OCI-LY7 (cell line): ENCODE measurements at regions not wholly inside any gene's neighbourhood (a gene's known extent, or its start where the extent isn't known, plus 50 kb on each side); places are given as distances from the start of the nearest gene placed in this dataset.
"Not testable (repeated sequence)": the region's sequence is repeated elsewhere in the genome, so short reads cannot be mapped to it uniquely, and the experiment has no call there.

Experiments used
- BruUV-seq: library from RNA; stranded (reverse); fragments of 400-500 nt; replicated peaks from 2 replicates; lab custom pipeline; 2021; lab: Mats Ljungman, UMichigan
- CTCF ChIA-PET: fragments of 300-600 bp; sonication (Branson Sonifier 250); formaldehyde crosslinking; loops from one replicate; lab custom pipeline; 2022; ENCODE audit warnings: antibody characterized with exemption; ENCODE audit not compliant: unreplicated experiment; lab: Charles Lee
- POLR2A ChIA-PET: fragments of 300-600 bp; sonication (Branson Sonifier 250); formaldehyde crosslinking; loops from one replicate; lab custom pipeline; 2022; ENCODE audit warnings: antibody characterized with exemption; lab: Charles Lee
- DNase-seq: peaks from one replicate; pipeline ENCODE4 v3.0.0-alpha.2; 2015; ENCODE audit warnings: low spot score
- H2AFZ ChIP-seq: fragments of 200-600 bp; sonication (generic), shearing (Covaris generic); 2 replicates; pipeline ENCODE4 v1.6.1; 2014; ENCODE audit warnings: mild to moderate bottlenecking, antibody characterized with exemption, low read length, moderate library complexity
- H3K27ac ChIP-seq: fragments of 200-600 bp; sonication (generic); 2 replicates; pipeline ENCODE4 v1.5.1; 2014; ENCODE audit warnings: mixed run types, low read depth, mild to moderate bottlenecking, moderate library complexity, low read length, inconsistent platforms; ENCODE audit not compliant: poor library complexity, severe bottlenecking
- H3K36me3 ChIP-seq: fragments of 200-600 bp; sonication (generic); 2 replicates; pipeline ENCODE4 v1.6.1; 2014; ENCODE audit warnings: mild to moderate bottlenecking, antibody characterized with exemption, low read length, moderate library complexity, mixed read lengths; ENCODE audit not compliant: insufficient read depth
- H3K4me1 ChIP-seq: fragments of 200-600 bp; sonication (generic); 2 replicates; pipeline ENCODE4 v1.5.1; 2014; ENCODE audit warnings: mild to moderate bottlenecking, low read length; ENCODE audit not compliant: insufficient read depth, poor library complexity, severe bottlenecking
- H3K4me2 ChIP-seq: fragments of 200-600 bp; sonication (generic); 2 replicates; pipeline ENCODE4 v1.6.1; 2014; ENCODE audit warnings: mild to moderate bottlenecking, low read length
- H3K4me3 ChIP-seq: fragments of 200-600 bp; sonication (generic); 2 replicates; pipeline ENCODE4 v1.5.1; 2014; ENCODE audit warnings: mild to moderate bottlenecking, low read depth, low read length; ENCODE audit not compliant: poor library complexity, severe bottlenecking
- H3K79me2 ChIP-seq: fragments of 200-600 bp; sonication (generic); 2 replicates; pipeline ENCODE4 v1.6.1; 2016; ENCODE audit warnings: low read depth, mild to moderate bottlenecking, low read length, moderate library complexity, mixed read lengths; ENCODE audit not compliant: insufficient read depth
- H3K9me2 ChIP-seq: fragments of 200-600 bp; sonication (generic); 2 replicates; pipeline ENCODE4 v1.6.1; 2016; ENCODE audit warnings: mild to moderate bottlenecking, low read length, mixed read lengths; ENCODE audit not compliant: insufficient read depth
- H3K9me3 ChIP-seq: fragments of 200-600 bp; sonication (generic); 2 replicates; pipeline ENCODE4 v1.6.1; 2014; ENCODE audit warnings: mild to moderate bottlenecking, mixed run types, low read length, mixed read lengths
- H4K20me1 ChIP-seq: fragments of 200-600 bp; sonication (generic); 2 replicates; pipeline ENCODE4 v1.6.1; 2014; ENCODE audit warnings: mild to moderate bottlenecking, antibody characterized with exemption, low read length, moderate library complexity, mixed read lengths; ENCODE audit not compliant: insufficient read depth
- CTCF ChIP-seq: fragments of 200-600 bp; sonication (generic); conservative IDR thresholded peaks from 2 replicates; pipeline ENCODE4 v1.5.1; 2014; ENCODE audit warnings: mild to moderate bottlenecking, antibody characterized with exemption, low read length, moderate library complexity, mixed read lengths
- EZH2phosphoT487 ChIP-seq: fragments of 200-600 bp; sonication (generic); IDR thresholded peaks from 2 replicates; pipeline ENCODE4 v1.6.1; 2018; ENCODE audit warnings: low read depth, borderline replicate concordance, mild to moderate bottlenecking, mixed run types, antibody characterized with exemption, low read length, moderate library complexity, mixed read lengths
- intact Hi-C: fragments of 100-400 bp; cut with micrococcal nuclease; formaldehyde crosslinking; loops from one replicate; pipeline ENCODE4 v1.10.0; 2022; ENCODE audit not compliant: unreplicated experiment

DNA sequence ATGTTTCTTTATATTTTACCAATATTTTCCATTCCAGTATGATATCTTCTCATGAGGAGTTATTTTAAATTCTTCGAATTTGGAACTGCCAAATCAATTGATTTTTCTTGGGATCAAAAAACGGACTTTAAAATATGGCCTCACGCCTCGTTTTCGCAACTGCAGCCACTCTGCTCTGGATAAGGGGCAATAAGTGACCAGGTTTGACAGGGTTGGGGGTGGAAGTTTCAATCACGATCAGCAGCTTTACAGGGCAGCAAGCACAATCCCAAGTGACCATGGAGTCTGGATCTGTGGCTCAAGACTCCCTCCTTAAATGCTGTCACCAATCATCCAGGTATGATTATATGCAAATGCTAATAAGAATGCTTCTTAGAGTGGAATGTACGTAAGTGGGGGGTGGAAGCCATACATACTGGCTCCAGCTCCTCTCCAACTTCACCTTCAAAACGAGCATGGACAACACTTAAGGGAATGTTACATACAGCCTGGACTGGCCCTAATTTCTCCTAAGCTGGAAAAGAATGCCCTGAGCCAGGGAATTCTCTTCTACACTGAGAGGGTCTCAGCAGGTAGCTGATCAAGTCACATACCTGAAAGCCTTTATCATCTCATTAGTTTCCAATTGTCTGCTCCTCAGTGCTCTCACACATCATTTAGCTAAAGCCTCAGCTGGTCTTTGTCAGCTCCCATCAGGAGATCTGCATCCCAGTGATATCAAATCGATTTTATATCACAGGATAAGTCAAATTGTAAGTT lies 176.9 kb upstream of the DCAF8L1 start:
- Histone ChIP-seq H3K36me3 (no peaks in the 10 kb centered on the region), H4K20me1 (no peaks in the 10 kb centered on the region), H3K4me2 (no peak overlapping the region), H2AFZ (no peak overlapping the region), H3K9me2 (no peaks in the 10 kb centered on the region), H3K27ac (no peak overlapping the region), H3K4me1 (no peaks in the 10 kb centered on the region), H3K79me2 (no peaks in the 10 kb centered on the region), H3K9me3 (no peaks in the 10 kb centered on the region), H3K4me3 (no peak overlapping the region)
- BruUV-seq: no TSS peak
- POLR2A ChIA-PET: no interaction called here
- CTCF ChIA-PET: no interaction called here
- intact Hi-C loops: no loop called here
- no peak for DNase-seq
- TF ChIP-seq EZH2phosphoT487 (no peak), CTCF (no peak)

GRCh38 chrX:28152263-28152662 lies 171.0 kb upstream of the DCAF8L1 start:
- H3K79me2 ChIP-seq, H3K9me3 ChIP-seq, H3K9me2 ChIP-seq, H3K4me3 ChIP-seq, CTCF ChIA-PET, H2AFZ ChIP-seq, H3K4me2 ChIP-seq, BruUV-seq, POLR2A ChIA-PET, DNase-seq, H3K27ac ChIP-seq, H3K36me3 ChIP-seq, H3K4me1 ChIP-seq, intact Hi-C loops, H4K20me1 ChIP-seq: not testable (repeated sequence)

- ChIA-PET POLR2A (no interaction called here), CTCF (no interaction called here)
- Histone ChIP-seq H3K4me2 (no peak overlapping the region), H3K9me3 (no peaks in the 10 kb centered on the region), H2AFZ (no peak overlapping the region), H3K27ac (no peak overlapping the region), H4K20me1 (no peaks in the 10 kb centered on the region), H3K79me2 (no peaks in the 10 kb centered on the region), H3K4me1 (no peaks in the 10 kb centered on the region), H3K36me3 (no peaks in the 10 kb centered on the region), H3K4me3 (no peak overlapping the region), H3K9me2 (no peaks in the 10 kb centered on the region)
- no peak for DNase-seq
- BruUV-seq: no TSS peak
- intact Hi-C loops: no loop called here
- TF ChIP-seq CTCF: no peak
- TF ChIP-seq EZH2phosphoT487: no peak
These were observed 154.3 kb upstream of the DCAF8L1 start for GRCh38 chrX:28135378-28136047.
